GM19351 (cell line): ENCODE measurements at regions not wholly inside any gene's neighbourhood (a gene's known extent, or its start where the extent isn't known, plus 50 kb on each side); places are given as distances from the start of the nearest gene placed in this dataset.
A peak's percentile ranks its signal among the peaks of the same experiment; 100 is the strongest.
"Not testable (repeated sequence)": the region's sequence is repeated elsewhere in the genome, so short reads cannot be mapped to it uniquely, and the experiment has no call there.

Source experiments
- ATAC-seq: cut with Tn5 transposase; IDR thresholded peaks from one replicate; pipeline ENCODE4 v1.9.1; 2021; ENCODE audit warnings: mild to moderate bottlenecking, moderate library complexity; ENCODE audit not compliant: unreplicated experiment

- ATAC-seq, result no peak
Observed at GRCh38 chr4:10281996-10282395, 165.4 kb upstream of the WDR1 start.

GRCh38 chr4:10279261-10279660 is 162.7 kb upstream of the WDR1 start:
- no peak for ATAC-seq

GRCh38 chr4:10278071-10278470 is 161.5 kb upstream of the WDR1 start:
- no peak for ATAC-seq

GRCh38 chr4:10276152-10276551 is 159.6 kb upstream of the WDR1 start:
- ATAC-seq, result no peak

GRCh38 chr4:10275696-10276095 is 159.1 kb upstream of the WDR1 start:
- no peak for ATAC-seq

- no peak for ATAC-seq
Observed at GRCh38 chr4:10273030-10273429, 156.4 kb upstream of the WDR1 start.

- no peak for ATAC-seq
Observed at GRCh38 chr4:10272511-10272910, 155.9 kb upstream of the WDR1 start.

- ATAC-seq, result no peak
Observed at GRCh38 chr4:10267066-10267465, 150.5 kb upstream of the WDR1 start.

- no peak for ATAC-seq
Observed at GRCh38 chr4:10260777-10261176, 144.2 kb upstream of the WDR1 start.

- no peak for ATAC-seq
Observed at GRCh38 chr4:10259976-10260375, 143.4 kb upstream of the WDR1 start.

GRCh38 chr4:10256203-10256602 is 139.6 kb upstream of the WDR1 start:
- no peak for ATAC-seq

- no peak for ATAC-seq
Observed at GRCh38 chr4:10253765-10254164, 137.2 kb upstream of the WDR1 start.

GRCh38 chr4:10245751-10246150 is 129.2 kb upstream of the WDR1 start:
- no peak for ATAC-seq

GRCh38 chr4:10243856-10244255 is 127.3 kb upstream of the WDR1 start:
- no peak for ATAC-seq

GRCh38 chr4:10240691-10241090 is 124.1 kb upstream of the WDR1 start:
- no peak for ATAC-seq

GRCh38 chr4:10239982-10240654 is 123.5 kb upstream of the WDR1 start:
- no peak for ATAC-seq

GRCh38 chr4:10237131-10237530 is 120.5 kb upstream of the WDR1 start:
- ATAC-seq, result no peak

GRCh38 chr4:10232114-10232513 is 115.5 kb upstream of the WDR1 start:
- no peak for ATAC-seq

- no peak for ATAC-seq
Observed at GRCh38 chr4:10226756-10227155, 110.2 kb upstream of the WDR1 start.

GRCh38 chr4:10225096-10225495 is 108.5 kb upstream of the WDR1 start:
- ATAC-seq, result peak; percentile 82

- ATAC-seq, result no peak
Observed at GRCh38 chr4:10223782-10224181, 107.2 kb upstream of the WDR1 start.

GRCh38 chr4:10213481-10213880 is 96.9 kb upstream of the WDR1 start:
- ATAC-seq, result not testable (repeated sequence)

- no peak for ATAC-seq
Observed at GRCh38 chr4:10212901-10213300, 96.3 kb upstream of the WDR1 start.
